ENCODE measurements at regions not wholly inside any gene's neighbourhood (a gene's known extent, or its start where the extent isn't known, plus 50 kb on each side); places are given as distances from the start of the nearest gene placed in this dataset.

DNA sequence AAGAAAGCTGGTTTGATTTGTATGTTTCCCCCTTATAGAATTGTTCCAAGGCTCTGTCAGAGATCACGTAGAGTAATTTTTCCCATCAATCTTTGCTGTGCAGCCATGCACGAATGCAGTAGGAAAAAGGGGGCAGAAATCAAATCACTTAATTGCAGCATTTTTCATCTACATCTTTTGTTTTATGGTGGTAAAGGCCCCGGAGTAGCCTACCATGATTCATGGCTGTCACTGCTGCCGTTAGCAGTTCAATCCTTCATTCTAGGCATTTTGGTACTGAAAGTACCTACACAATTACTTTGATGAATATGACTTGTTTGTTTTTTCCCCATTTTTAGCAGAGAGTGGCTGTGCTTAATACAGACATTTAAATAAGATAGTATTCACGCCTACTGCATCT, 631.9 kb upstream of the MMS22L start:
- no peaks in the 10 kb centered on the region for H3K79me2 ChIP-seq (ENCODE audit: control insufficient read depth in 1 of 2, insufficient read depth in 2 of 2, low read length in 2 of 2)
- TF ChIP-seq JUND (IDR thresholded peaks at IDR 0.05; ENCODE audit: low read length) (no peak), ASH2L (IDR thresholded peaks at IDR 0.05; ENCODE audit: low read length) (no peak), SP4 (IDR thresholded peaks at IDR 0.05; ENCODE audit: low read length) (no peak)
- H3K9me3 ChIP-seq (ENCODE audit: insufficient read depth in 2 of 2, low read depth in 1 of 2, low read length in 1 of 2) = no peaks in the 10 kb centered on the region
- H2BK12ac ChIP-seq (ENCODE audit: low read depth, low read length) = no peak overlapping the region
- no peak overlapping the region for H3K27ac ChIP-seq (ENCODE audit: low read depth, low read length)
- no peak overlapping the region; the same call in 1 of the 2 replicates for H2BK5ac ChIP-seq (ENCODE audit: low read depth, low read length)
- H3K18ac ChIP-seq (ENCODE audit: extremely low read depth, low read length) = no peak overlapping the region
- ChIA-PET CTCF (ENCODE audit: partially characterized antibody) (no interaction called here), POLR2A (ENCODE audit: partially characterized antibody) (no interaction called here)
- WGBS, 2 experiments (ENCODE audit: extremely low coverage in 1 of 2, insufficient coverage in 1 of 2, insufficient read length in 1 of 2, insufficient replicate concordance in 2 of 2, low coverage in 1 of 2, low lambda C conversion rate in 2 of 2, missing lambda C conversion rate in 1 of 2) = 94% methylated on average over 5 of the region's 5 CpGs; no CpG with 5 or more reads in 1 of the 2 experiments
- no peak overlapping the region for H3K23ac ChIP-seq (ENCODE audit: insufficient read length)
- no peak overlapping the region for H3K56ac ChIP-seq (replicated peaks; ENCODE audit: insufficient read length, low read depth, low read length)
- H3K4me1 ChIP-seq (replicated peaks in 1 of 4; ENCODE audit: control insufficient read depth in 3 of 4, insufficient read depth in 4 of 4, low read length in 3 of 4) = peaks cover 0 to 14% (median 4%) of the 10 kb centered on the region in 4 experiments; a peak in 5 of 7 replicates
- H2AK5ac ChIP-seq (ENCODE audit: low read depth, low read length) = no peak overlapping the region
- H2BK20ac ChIP-seq (ENCODE audit: low read length) = no peak overlapping the region
- FAIRE-seq (no peak), DNase-seq (ENCODE audit: low read depth in 1 of 2, low spot score in 2 of 2) (no peak)
- no peaks in the 10 kb centered on the region for H3K36me3 ChIP-seq (ENCODE audit: control insufficient read depth in 2 of 4, insufficient read depth in 4 of 4, low read length in 3 of 4)
- no peak overlapping the region for H2BK15ac ChIP-seq (ENCODE audit: low read length)
- H4K8ac ChIP-seq (ENCODE audit: extremely low read depth, insufficient read depth, low read length) = no peak overlapping the region
- H3K79me1 ChIP-seq (ENCODE audit: low read depth, low read length) = no peaks in the 10 kb centered on the region
- no peak overlapping the region for H3K4me2 ChIP-seq (ENCODE audit: insufficient read depth in 1 of 2, low read depth in 2 of 2, low read length in 2 of 2)
- no peaks in the 10 kb centered on the region for H3K27me3 ChIP-seq (replicated peaks in 1 of 4; ENCODE audit: control insufficient read depth in 3 of 4, extremely low read depth in 1 of 4, insufficient read depth in 3 of 4, low read length in 3 of 4)
- H3K4ac ChIP-seq (replicated peaks; ENCODE audit: insufficient read length, low read depth, low read length) = no peak overlapping the region
- no peak overlapping the region for H3K14ac ChIP-seq (ENCODE audit: insufficient read length)
- H3K9ac ChIP-seq (replicated peaks in 1 of 4; ENCODE audit: extremely low read depth in 1 of 4, low read depth in 3 of 4, low read length in 3 of 4) = no peak overlapping the region
- no peaks in the 10 kb centered on the region for H3K23me2 ChIP-seq (ENCODE audit: low read depth, low read length)
- no peak overlapping the region for H2AFZ ChIP-seq (ENCODE audit: low read length)
- no peak overlapping the region for H3K4me3 ChIP-seq (ENCODE audit: extremely low read depth in 1 of 4, insufficient read depth in 2 of 4, low read depth in 3 of 4, low read length in 4 of 4)
- no peak overlapping the region for H2BK120ac ChIP-seq (replicated peaks; ENCODE audit: low read depth, low read length)
- no peaks in the 10 kb centered on the region for H4K20me1 ChIP-seq (replicated peaks in 1 of 2; ENCODE audit: control insufficient read depth in 1 of 2, insufficient read depth in 2 of 2, low read length in 2 of 2)
- H4K91ac ChIP-seq (replicated peaks; ENCODE audit: insufficient read length, low read length) = no peak overlapping the region
- H4K5ac ChIP-seq (ENCODE audit: insufficient read length, low read depth, low read length) = no peak overlapping the region
